ENCODE measurements at regions not wholly inside any gene's neighbourhood (a gene's known extent, or its start where the extent isn't known, plus 50 kb on each side); places are given as distances from the start of the nearest gene placed in this dataset.

DNA sequence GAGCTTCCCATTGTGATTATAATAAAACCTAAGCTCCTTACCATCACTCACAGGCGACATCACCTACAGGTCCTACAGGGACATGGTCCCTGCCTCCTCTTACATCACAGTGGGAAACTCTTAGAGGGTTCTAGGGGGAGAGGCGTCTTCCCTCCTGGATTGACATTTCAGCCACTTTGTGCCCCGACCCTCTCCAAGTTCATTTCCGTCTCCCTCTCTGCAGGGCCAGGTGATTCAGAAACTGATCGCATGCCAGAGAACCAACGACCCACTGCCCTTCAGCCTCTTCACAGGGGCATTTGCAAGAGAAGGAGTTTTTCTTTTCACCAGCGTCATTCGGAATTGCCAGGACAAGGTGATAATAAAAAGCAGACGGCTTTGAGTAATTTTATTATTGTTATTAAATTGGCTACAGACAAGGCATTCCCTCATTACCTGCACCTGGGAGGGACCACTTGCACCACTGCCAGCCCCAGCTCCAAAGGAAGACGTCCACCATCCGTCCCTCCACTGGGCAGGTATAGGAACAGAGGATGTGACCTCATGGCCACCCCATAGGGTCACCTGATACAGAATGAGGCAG, 85.8 kb upstream of the CUX1 start:
- TF ChIP-seq, protein P1, sequence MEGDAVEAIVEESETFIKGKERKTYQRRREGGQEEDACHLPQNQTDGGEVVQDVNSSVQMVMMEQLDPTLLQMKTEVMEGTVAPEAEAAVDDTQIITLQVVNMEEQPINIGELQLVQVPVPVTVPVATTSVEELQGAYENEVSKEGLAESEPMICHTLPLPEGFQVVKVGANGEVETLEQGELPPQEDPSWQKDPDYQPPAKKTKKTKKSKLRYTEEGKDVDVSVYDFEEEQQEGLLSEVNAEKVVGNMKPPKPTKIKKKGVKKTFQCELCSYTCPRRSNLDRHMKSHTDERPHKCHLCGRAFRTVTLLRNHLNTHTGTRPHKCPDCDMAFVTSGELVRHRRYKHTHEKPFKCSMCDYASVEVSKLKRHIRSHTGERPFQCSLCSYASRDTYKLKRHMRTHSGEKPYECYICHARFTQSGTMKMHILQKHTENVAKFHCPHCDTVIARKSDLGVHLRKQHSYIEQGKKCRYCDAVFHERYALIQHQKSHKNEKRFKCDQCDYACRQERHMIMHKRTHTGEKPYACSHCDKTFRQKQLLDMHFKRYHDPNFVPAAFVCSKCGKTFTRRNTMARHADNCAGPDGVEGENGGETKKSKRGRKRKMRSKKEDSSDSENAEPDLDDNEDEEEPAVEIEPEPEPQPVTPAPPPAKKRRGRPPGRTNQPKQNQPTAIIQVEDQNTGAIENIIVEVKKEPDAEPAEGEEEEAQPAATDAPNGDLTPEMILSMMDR (IDR thresholded peaks at IDR 0.05): no peak
- TF ChIP-seq POLR2AphosphoS5 (IDR thresholded peaks at IDR 0.05): no peak
